ENCODE measurements at regions not wholly inside any gene's neighbourhood (a gene's known extent, or its start where the extent isn't known, plus 50 kb on each side); places are given as distances from the start of the nearest gene placed in this dataset.

DNA sequence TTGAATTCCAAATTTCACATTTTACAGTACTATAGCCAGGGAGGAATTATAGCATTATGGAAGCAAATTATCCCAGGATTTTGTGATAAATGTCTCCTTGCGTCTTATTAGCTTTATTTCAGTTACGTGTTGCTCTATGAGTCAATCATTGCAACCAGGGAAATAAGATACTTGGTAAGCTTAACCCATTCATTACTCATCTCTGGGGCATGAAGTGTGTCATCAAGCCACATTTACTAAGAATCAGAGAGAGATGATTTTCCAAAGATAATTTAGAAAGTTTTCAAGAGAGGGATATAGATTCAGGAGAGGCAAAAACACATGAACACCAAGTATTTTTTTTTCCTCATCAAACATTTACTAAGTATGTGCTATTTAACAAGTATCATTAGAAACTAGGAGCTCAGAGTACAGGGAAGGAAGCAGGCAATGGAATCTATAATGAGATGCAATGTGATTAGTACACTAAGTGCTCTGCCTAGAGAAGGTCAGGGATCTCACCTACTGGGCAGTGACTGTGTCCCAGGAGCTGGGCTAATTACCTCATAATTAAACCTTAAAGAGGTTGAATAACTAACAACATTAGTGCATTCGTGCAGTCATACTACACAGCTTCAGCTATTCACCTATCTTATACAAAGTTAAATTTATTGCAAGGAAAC, 217.8 kb upstream of the NXPH2 start:
- Histone ChIP-seq H3K9me3 (no peaks in the 10 kb centered on the region), H3K27ac (no peak overlapping the region), H3K4me3 (no peak overlapping the region), H3K36me3 (no peaks in the 10 kb centered on the region), H3K27me3 (no peaks in the 10 kb centered on the region), H3K4me1 (no peaks in the 10 kb centered on the region)
- intact Hi-C loops (cut with DNase I) = no loop called here
- no peak for DNase-seq
- TF ChIP-seq, protein P1, sequence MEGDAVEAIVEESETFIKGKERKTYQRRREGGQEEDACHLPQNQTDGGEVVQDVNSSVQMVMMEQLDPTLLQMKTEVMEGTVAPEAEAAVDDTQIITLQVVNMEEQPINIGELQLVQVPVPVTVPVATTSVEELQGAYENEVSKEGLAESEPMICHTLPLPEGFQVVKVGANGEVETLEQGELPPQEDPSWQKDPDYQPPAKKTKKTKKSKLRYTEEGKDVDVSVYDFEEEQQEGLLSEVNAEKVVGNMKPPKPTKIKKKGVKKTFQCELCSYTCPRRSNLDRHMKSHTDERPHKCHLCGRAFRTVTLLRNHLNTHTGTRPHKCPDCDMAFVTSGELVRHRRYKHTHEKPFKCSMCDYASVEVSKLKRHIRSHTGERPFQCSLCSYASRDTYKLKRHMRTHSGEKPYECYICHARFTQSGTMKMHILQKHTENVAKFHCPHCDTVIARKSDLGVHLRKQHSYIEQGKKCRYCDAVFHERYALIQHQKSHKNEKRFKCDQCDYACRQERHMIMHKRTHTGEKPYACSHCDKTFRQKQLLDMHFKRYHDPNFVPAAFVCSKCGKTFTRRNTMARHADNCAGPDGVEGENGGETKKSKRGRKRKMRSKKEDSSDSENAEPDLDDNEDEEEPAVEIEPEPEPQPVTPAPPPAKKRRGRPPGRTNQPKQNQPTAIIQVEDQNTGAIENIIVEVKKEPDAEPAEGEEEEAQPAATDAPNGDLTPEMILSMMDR (IDR thresholded peaks at IDR 0.05) = no peak
- ATAC-seq = no peak

- Histone ChIP-seq H3K4me3 (no peak overlapping the region), H3K36me3 (no peaks in the 10 kb centered on the region), H3K9me3 (no peaks in the 10 kb centered on the region), H3K27me3 (no peaks in the 10 kb centered on the region), H3K4me1 (no peaks in the 10 kb centered on the region), H3K27ac (no peak overlapping the region)
- DNase-seq (no peak), ATAC-seq (no peak)
- intact Hi-C loops (cut with DNase I) = no loop called here
- TF ChIP-seq, protein P1 (IDR thresholded peaks at IDR 0.05) = no peak
Measured at GRCh38 chr2:138997346-138997745, 217.2 kb upstream of the NXPH2 start.

DNA sequence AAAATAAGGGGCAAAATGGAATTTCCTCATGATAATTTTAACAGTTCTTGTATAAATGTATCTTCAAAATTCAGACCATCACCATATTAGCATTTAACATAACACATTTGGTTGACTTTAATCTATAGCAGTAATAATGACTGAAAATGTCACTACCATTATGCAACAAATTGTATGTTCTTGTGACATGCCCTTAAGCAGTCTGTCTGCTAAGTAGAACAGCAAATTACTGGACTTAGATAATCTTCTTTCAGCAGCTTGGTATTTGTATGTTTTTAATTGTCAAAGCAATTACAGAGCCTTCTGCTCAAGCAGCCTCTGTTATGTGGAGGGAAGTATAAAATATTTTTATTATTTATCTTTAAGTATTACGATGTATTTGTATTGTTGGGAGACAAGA, 214.3 kb upstream of the NXPH2 start:
- Histone ChIP-seq H3K27me3 (no peaks in the 10 kb centered on the region), H3K4me1 (no peaks in the 10 kb centered on the region), H3K36me3 (no peaks in the 10 kb centered on the region), H3K4me3 (no peak overlapping the region), H3K27ac (no peak overlapping the region), H3K9me3 (no peaks in the 10 kb centered on the region)
- TF ChIP-seq, protein P1 (IDR thresholded peaks at IDR 0.05) = no peak
- DNase-seq = no peak
- no peak for ATAC-seq
- intact Hi-C loops (cut with DNase I) = no loop called here

- intact Hi-C loops (cut with DNase I) = no loop called here
- TF ChIP-seq, protein P1 (IDR thresholded peaks at IDR 0.05) = no peak
- Histone ChIP-seq H3K9me3 (no peaks in the 10 kb centered on the region), H3K36me3 (no peaks in the 10 kb centered on the region), H3K27me3 (no peaks in the 10 kb centered on the region), H3K27ac (no peak overlapping the region), H3K4me1 (no peaks in the 10 kb centered on the region), H3K4me3 (no peak overlapping the region)
- no peak for ATAC-seq
- DNase-seq = no peak
Measured at GRCh38 chr2:138985881-138986280, 205.7 kb upstream of the NXPH2 start.

DNA sequence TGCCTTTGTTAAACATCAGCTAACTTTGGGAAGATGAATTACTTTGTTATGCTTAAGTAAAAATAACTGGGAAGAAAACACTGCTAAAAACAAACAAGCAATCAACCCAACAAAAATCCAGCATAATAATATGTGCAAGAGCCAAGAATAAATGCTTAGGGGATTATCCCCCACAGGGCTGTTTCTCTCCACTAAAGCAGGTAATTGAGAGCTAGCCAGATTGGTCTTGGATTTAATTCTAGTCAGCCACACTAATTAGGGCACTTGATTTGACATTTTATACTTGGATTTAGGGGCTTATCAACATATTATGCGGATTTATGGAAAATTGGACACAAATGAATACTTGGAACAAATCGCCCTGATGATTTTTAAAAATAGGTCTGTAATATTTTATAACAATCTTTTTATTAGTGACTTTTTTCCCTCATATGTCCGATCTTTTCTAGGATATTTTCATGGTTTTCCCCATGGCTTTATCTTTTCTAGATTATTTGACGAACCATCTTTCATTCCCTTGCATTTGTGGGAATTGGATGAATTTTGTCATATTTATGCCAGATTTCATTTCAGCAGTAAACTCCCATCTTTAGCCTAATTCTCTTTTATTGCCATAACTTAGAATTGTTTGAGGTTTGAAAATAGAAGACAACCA, 199.1 kb upstream of the NXPH2 start:
- no peaks in the 10 kb centered on the region for H3K36me3 ChIP-seq
- H3K9me3 ChIP-seq = no peaks in the 10 kb centered on the region
- H3K27me3 ChIP-seq = no peaks in the 10 kb centered on the region
- DNase-seq (no peak), ATAC-seq (no peak)
- no peaks in the 10 kb centered on the region for H3K4me1 ChIP-seq
- H3K4me3 ChIP-seq = no peak overlapping the region
- intact Hi-C loops (cut with DNase I) = no loop called here
- no peak overlapping the region for H3K27ac ChIP-seq
- TF ChIP-seq, protein P1 (IDR thresholded peaks at IDR 0.05) = no peak

All from upper lobe of right lung (tissue), 1 donor.